Upper lobe of left lung (tissue), 4 donors: ENCODE measurements at regions not wholly inside any gene's neighbourhood (a gene's known extent, or its start where the extent isn't known, plus 50 kb on each side); places are given as distances from the start of the nearest gene placed in this dataset.

ENCODE experiments used
- POLR2A ChIP-seq, 4 donors: fragments of 450-650 bp; IDR thresholded peaks; one replicate each; pipeline ENCODE4 v1.5.1; 2016 to 2017; ENCODE audit warnings: antibody characterized with exemption in 4 of 4, mild to moderate bottlenecking in 2 of 4
- POLR2AphosphoS5 ChIP-seq, 2 donors: sonication (generic); formaldehyde crosslinking; IDR thresholded peaks; one replicate each; pipeline ENCODE4 v1.5.1; 2017; ENCODE audit warnings: antibody characterized with exemption in 2 of 2
- TF ChIP-seq, protein P1 (sequence below), 6 experiments: fragments of 450-650 bp in 4 of 6; fragments of 200-600 bp in 2 of 6; sonication (generic) in 2 of 6; IDR thresholded peaks; one replicate each; pipeline ENCODE4 v1.5.1; 2016 to 2019; ENCODE audit warnings: antibody characterized with exemption in 6 of 6

DNA sequence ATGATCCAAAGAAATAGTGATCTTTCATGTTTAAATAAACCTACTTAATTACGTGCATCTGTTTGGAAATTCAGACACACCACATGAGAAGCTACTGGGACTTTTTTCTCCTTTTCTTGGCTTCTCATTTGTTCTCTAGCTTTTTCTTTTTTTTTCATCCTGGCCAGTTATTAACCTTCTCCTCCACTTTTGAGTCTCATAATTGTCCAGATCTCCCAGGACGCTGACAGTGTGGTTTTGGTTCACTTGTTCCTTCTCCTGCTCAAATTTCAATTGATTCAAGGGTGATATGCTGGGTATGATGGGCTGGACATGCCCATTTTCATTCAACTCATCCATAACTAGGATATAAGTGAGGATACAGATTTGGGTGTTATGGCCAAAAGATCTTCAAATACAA is 152.3 kb downstream of the TM9SF2 start:
- TF ChIP-seq, protein P1, sequence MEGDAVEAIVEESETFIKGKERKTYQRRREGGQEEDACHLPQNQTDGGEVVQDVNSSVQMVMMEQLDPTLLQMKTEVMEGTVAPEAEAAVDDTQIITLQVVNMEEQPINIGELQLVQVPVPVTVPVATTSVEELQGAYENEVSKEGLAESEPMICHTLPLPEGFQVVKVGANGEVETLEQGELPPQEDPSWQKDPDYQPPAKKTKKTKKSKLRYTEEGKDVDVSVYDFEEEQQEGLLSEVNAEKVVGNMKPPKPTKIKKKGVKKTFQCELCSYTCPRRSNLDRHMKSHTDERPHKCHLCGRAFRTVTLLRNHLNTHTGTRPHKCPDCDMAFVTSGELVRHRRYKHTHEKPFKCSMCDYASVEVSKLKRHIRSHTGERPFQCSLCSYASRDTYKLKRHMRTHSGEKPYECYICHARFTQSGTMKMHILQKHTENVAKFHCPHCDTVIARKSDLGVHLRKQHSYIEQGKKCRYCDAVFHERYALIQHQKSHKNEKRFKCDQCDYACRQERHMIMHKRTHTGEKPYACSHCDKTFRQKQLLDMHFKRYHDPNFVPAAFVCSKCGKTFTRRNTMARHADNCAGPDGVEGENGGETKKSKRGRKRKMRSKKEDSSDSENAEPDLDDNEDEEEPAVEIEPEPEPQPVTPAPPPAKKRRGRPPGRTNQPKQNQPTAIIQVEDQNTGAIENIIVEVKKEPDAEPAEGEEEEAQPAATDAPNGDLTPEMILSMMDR (IDR thresholded peaks at IDR 0.05), result no peak
- TF ChIP-seq POLR2A (IDR thresholded peaks at IDR 0.05) (no peak), POLR2AphosphoS5 (IDR thresholded peaks at IDR 0.05) (no peak)
